BJ (cell line): ENCODE measurements at regions not wholly inside any gene's neighbourhood (a gene's known extent, or its start where the extent isn't known, plus 50 kb on each side); places are given as distances from the start of the nearest gene placed in this dataset.

Experiments used
- CTCF ChIA-PET: fragments of 350-600 bp; formaldehyde crosslinking; extraction: SDS; loops from one replicate; lab custom pipeline; 2021; ENCODE audit warnings: antibody characterized with exemption, inconsistent platforms; lab: Yijun Ruan, JAX
- POLR2A ChIA-PET: fragments of 300-600 bp; sonication (Branson Sonifier 250); formaldehyde crosslinking; extraction: SDS; loops from one replicate; lab custom pipeline; 2021; ENCODE audit warnings: antibody characterized with exemption; lab: Charles Lee
- DNase-seq: peaks from one replicate; pipeline ENCODE4 v3.0.0-alpha.2; 2011; ENCODE audit warnings: low read depth
- H3K27me3 ChIP-seq: 2 replicates; pipeline ENCODE4 v1.6.0; 2011; ENCODE audit warnings: low read length; ENCODE audit not compliant: control insufficient read depth, insufficient read depth
- H3K36me3 ChIP-seq: 2 replicates; pipeline ENCODE4 v1.5.1; 2011; ENCODE audit warnings: low read length; ENCODE audit not compliant: control insufficient read depth, insufficient read depth
- H3K4me3 ChIP-seq: 2 replicates; pipeline ENCODE4 v1.5.1; 2011; ENCODE audit warnings: low read depth, mild to moderate bottlenecking, control low read depth, low read length
- TF ChIP-seq, protein P1 (sequence below): IDR thresholded peaks from 2 replicates; pipeline ENCODE4 v1.5.1; 2011; ENCODE audit warnings: low read depth, mild to moderate bottlenecking, control low read depth, inconsistent platforms, low read length, moderate library complexity; ENCODE audit not compliant: insufficient read depth

DNA sequence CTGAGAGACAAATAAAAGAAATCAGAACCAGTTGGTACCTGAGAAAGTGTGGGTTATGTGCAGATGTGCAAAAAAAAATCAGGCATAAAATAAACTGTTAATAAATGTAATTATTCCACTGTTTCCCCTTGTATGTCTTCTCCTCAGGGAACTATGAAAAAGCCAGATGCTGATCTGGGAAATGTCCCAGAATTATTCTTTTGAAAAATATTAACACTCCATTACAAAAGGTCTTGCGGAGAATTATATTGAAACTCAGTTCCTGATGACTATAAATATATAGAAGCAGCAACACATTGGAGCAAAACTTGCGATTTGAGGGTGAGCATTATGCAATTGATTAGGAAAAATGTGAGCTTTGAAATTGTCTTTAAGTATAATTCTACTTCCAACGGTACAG is 433.3 kb upstream of the KLF12 start:
- TF ChIP-seq, protein P1, sequence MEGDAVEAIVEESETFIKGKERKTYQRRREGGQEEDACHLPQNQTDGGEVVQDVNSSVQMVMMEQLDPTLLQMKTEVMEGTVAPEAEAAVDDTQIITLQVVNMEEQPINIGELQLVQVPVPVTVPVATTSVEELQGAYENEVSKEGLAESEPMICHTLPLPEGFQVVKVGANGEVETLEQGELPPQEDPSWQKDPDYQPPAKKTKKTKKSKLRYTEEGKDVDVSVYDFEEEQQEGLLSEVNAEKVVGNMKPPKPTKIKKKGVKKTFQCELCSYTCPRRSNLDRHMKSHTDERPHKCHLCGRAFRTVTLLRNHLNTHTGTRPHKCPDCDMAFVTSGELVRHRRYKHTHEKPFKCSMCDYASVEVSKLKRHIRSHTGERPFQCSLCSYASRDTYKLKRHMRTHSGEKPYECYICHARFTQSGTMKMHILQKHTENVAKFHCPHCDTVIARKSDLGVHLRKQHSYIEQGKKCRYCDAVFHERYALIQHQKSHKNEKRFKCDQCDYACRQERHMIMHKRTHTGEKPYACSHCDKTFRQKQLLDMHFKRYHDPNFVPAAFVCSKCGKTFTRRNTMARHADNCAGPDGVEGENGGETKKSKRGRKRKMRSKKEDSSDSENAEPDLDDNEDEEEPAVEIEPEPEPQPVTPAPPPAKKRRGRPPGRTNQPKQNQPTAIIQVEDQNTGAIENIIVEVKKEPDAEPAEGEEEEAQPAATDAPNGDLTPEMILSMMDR, result no peak
- Histone ChIP-seq H3K36me3 (no peaks in the 10 kb centered on the region), H3K27me3 (no peaks in the 10 kb centered on the region; the same call in 1 of the 2 replicates), H3K4me3 (no peak overlapping the region)
- ChIA-PET POLR2A (no interaction called here), CTCF (no interaction called here)
- DNase-seq, result no peak

DNA sequence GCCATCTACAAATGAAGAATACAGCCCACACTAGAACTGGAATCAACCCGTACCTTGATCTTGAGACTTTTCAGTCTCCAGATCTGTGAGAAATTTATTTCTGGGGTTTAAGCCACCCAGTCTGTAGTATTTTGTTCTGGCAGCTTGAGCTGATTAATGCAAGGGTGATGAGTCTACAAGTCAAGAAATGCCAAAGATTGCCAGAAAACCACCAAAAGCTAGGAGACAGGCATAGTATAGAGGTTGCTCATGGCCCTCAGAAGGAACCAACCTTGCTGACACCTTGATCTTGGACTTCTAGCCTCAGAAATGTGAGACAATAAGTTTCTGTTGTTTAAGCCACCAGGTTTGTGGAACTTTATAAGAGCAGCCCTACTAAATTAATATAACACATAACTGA is 428.2 kb upstream of the KLF12 start:
- H3K27me3 ChIP-seq, result no peaks in the 10 kb centered on the region
- H3K36me3 ChIP-seq, result no peaks in the 10 kb centered on the region
- ChIA-PET CTCF (no interaction called here), POLR2A (no interaction called here)
- TF ChIP-seq, protein P1, result no peak
- no peak for DNase-seq
- H3K4me3 ChIP-seq, result no peak overlapping the region

DNA sequence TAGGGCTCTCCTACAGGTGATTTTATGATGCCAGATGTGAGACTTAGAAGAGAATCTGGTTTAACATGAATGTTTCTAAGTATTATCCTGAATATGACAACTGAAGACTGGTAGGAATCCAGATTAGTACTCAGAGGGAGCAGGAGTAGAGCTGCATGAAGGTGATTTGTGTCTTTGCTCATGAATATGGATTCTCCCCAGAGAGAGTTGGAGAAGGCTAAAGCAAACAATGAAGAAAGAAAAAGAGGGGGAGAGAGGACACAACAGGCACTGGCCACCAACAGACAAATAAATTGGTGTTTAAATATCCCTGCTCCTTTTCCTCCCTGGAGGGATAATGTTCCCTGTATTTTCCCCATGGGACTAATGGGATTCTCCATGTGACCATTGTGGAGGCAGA is 427.0 kb upstream of the KLF12 start:
- no peaks in the 10 kb centered on the region for H3K27me3 ChIP-seq
- no peak for DNase-seq
- ChIA-PET CTCF (no interaction called here), POLR2A (no interaction called here)
- TF ChIP-seq, protein P1, result no peak
- no peak overlapping the region for H3K4me3 ChIP-seq
- H3K36me3 ChIP-seq, result no peaks in the 10 kb centered on the region

DNA sequence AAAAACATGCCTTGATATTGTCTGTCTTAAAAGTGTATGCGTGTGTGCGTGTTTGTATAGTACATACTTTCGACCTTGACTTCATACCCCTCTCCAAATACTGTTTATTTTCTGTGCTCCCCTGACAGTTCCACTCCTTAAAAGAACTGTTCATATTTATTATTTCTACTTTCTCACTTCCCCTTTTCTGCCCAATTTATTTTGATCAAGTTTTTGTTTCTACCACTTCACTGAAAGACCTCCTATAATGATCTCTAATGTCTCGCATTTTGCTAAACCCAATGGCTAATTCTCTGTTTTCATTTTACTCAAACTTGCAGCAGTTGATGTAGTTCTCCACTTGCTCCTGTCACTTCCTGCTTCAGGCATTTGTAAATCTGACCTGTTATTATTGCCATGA is 426.1 kb upstream of the KLF12 start:
- Histone ChIP-seq H3K27me3 (no peaks in the 10 kb centered on the region), H3K36me3 (no peaks in the 10 kb centered on the region), H3K4me3 (no peak overlapping the region)
- no peak for DNase-seq
- CTCF ChIA-PET, result no interaction called here
- POLR2A ChIA-PET, result no interaction called here
- TF ChIP-seq, protein P1, result no peak

DNA sequence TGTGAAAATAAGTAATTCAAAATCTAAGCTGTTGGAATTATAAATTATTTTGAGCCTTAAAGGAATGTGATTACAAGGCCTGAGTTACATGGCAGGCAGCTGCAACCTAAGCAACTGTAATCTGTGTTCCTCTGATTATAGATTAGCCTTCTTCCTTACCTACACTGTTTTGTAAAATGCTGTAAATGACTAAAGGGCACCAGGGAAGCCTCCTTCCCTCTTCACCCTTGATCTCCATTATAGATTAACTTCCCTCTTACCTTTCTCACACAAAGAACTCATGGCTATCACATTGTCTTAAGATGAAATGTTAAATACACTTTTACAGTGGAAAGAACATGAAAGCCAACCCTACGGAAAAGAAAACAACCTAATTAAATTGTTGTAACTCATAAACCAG is 423.7 kb upstream of the KLF12 start:
- H3K27me3 ChIP-seq, result no peaks in the 10 kb centered on the region
- TF ChIP-seq, protein P1, result no peak
- CTCF ChIA-PET, result no interaction called here
- no peak for DNase-seq
- POLR2A ChIA-PET, result no interaction called here
- H3K36me3 ChIP-seq, result no peaks in the 10 kb centered on the region
- H3K4me3 ChIP-seq, result no peak overlapping the region
